SW480 (cell line): ENCODE measurements at regions not wholly inside any gene's neighbourhood (a gene's known extent, or its start where the extent isn't known, plus 50 kb on each side); places are given as distances from the start of the nearest gene placed in this dataset.

Experiments
- DNase-seq: peaks from one replicate; pipeline ENCODE4 v3.0.0-alpha.2; 2016; ENCODE audit warnings: low spot score

GRCh38 chr12:113658006-113658655 lies 186.5 kb upstream of the LHX5 start:
- no peak for DNase-seq

- DNase-seq = no peak
These were observed 184.2 kb upstream of the LHX5 start for GRCh38 chr12:113655919-113656318.

- DNase-seq = no peak
These were observed 183.8 kb upstream of the LHX5 start for GRCh38 chr12:113655479-113655878.

GRCh38 chr12:113651662-113652061 lies 180.0 kb upstream of the LHX5 start:
- no peak for DNase-seq

GRCh38 chr12:113650476-113650875 lies 178.8 kb upstream of the LHX5 start:
- no peak for DNase-seq

GRCh38 chr12:113649256-113649830 lies 177.7 kb upstream of the LHX5 start:
- no peak for DNase-seq

- no peak for DNase-seq
These were observed 175.4 kb upstream of the LHX5 start for GRCh38 chr12:113647048-113647447.

- no peak for DNase-seq
These were observed 173.9 kb upstream of the LHX5 start for GRCh38 chr12:113645603-113646002.

GRCh38 chr12:113645183-113645582 lies 173.5 kb upstream of the LHX5 start:
- no peak for DNase-seq

GRCh38 chr12:113643177-113643974 lies 171.7 kb upstream of the LHX5 start:
- DNase-seq = no peak

GRCh38 chr12:113642672-113643071 lies 171.0 kb upstream of the LHX5 start:
- DNase-seq = no peak

- DNase-seq = no peak
These were observed 170.5 kb upstream of the LHX5 start for GRCh38 chr12:113642216-113642615.

- no peak for DNase-seq
These were observed 169.9 kb upstream of the LHX5 start for GRCh38 chr12:113641426-113642030.

- DNase-seq = no peak
These were observed 169.2 kb upstream of the LHX5 start for GRCh38 chr12:113640837-113641236.

- no peak for DNase-seq
These were observed 167.8 kb upstream of the LHX5 start for GRCh38 chr12:113639474-113639873.

- DNase-seq = no peak
These were observed 166.7 kb upstream of the LHX5 start for GRCh38 chr12:113638460-113638775.

GRCh38 chr12:113634982-113635381 lies 163.3 kb upstream of the LHX5 start:
- no peak for DNase-seq

GRCh38 chr12:113634474-113634873 lies 162.8 kb upstream of the LHX5 start:
- no peak for DNase-seq

GRCh38 chr12:113633678-113634332 lies 162.1 kb upstream of the LHX5 start:
- no peak for DNase-seq

- DNase-seq = no peak
These were observed 159.0 kb upstream of the LHX5 start for GRCh38 chr12:113630625-113631024.

- no peak for DNase-seq
These were observed 153.8 kb upstream of the LHX5 start for GRCh38 chr12:113625499-113625898.

GRCh38 chr12:113622410-113622809 lies 150.7 kb upstream of the LHX5 start:
- DNase-seq = no peak
